HUES48 (cell line): ENCODE measurements at regions not wholly inside any gene's neighbourhood (a gene's known extent, or its start where the extent isn't known, plus 50 kb on each side); places are given as distances from the start of the nearest gene placed in this dataset.

Source experiments
- H3K27ac ChIP-seq: one replicate; pipeline ENCODE4 v1.7.0; 2013; ENCODE audit warnings: low read depth, low read length, inconsistent platforms
- H3K27me3 ChIP-seq: 2 replicates; pipeline ENCODE4 v1.6.1; 2013; ENCODE audit warnings: mild to moderate bottlenecking, low read length; ENCODE audit not compliant: control insufficient read depth, insufficient read depth
- H3K36me3 ChIP-seq: 2 replicates; pipeline ENCODE4 v1.6.1; 2013; ENCODE audit warnings: low read length; ENCODE audit not compliant: control insufficient read depth, insufficient read depth
- H3K4me1 ChIP-seq: 2 replicates; pipeline ENCODE4 v1.6.1; 2013; ENCODE audit warnings: mild to moderate bottlenecking, low read length; ENCODE audit not compliant: control insufficient read depth, insufficient read depth
- H3K4me3 ChIP-seq: 2 replicates; pipeline ENCODE4 v1.5.1; 2013; ENCODE audit warnings: mild to moderate bottlenecking, low read depth, low read length
- H3K9ac ChIP-seq: 2 replicates; pipeline ENCODE4 v1.6.1; 2013; ENCODE audit warnings: mild to moderate bottlenecking, low read depth, low read length, moderate library complexity
- H3K9me3 ChIP-seq: 2 replicates; pipeline ENCODE4 v1.6.1; 2013; ENCODE audit warnings: low read length; ENCODE audit not compliant: control insufficient read depth, insufficient read depth

GRCh38 chr21:28877318-28877884 is 115.3 kb downstream of the LTN1 start:
- Histone ChIP-seq H3K9me3 (no peaks in the 10 kb centered on the region), H3K4me3 (no peak overlapping the region), H3K4me1 (no peaks in the 10 kb centered on the region), H3K36me3 (peaks cover 74% of the 10 kb centered on the region), H3K27me3 (no peaks in the 10 kb centered on the region), H3K27ac (no peak overlapping the region), H3K9ac (no peak overlapping the region)

- Histone ChIP-seq H3K27ac (no peak overlapping the region), H3K9ac (no peak overlapping the region), H3K4me3 (no peak overlapping the region), H3K4me1 (no peaks in the 10 kb centered on the region), H3K27me3 (no peaks in the 10 kb centered on the region), H3K36me3 (peaks cover 76% of the 10 kb centered on the region), H3K9me3 (no peaks in the 10 kb centered on the region)
Measured at GRCh38 chr21:28875078-28875477, 117.6 kb downstream of the LTN1 start.

- no peaks in the 10 kb centered on the region for H3K9me3 ChIP-seq
- no peaks in the 10 kb centered on the region for H3K27me3 ChIP-seq
- H3K36me3 ChIP-seq: peaks cover 64% of the 10 kb centered on the region
- no peaks in the 10 kb centered on the region for H3K4me1 ChIP-seq
- H3K9ac ChIP-seq: no peak overlapping the region
- no peak overlapping the region for H3K27ac ChIP-seq
- H3K4me3 ChIP-seq: no peak overlapping the region
Measured at GRCh38 chr21:28872218-28872617, 120.5 kb downstream of the LTN1 start.

GRCh38 chr21:28871388-28872010 is 121.2 kb downstream of the LTN1 start:
- H3K27me3 ChIP-seq: no peaks in the 10 kb centered on the region
- H3K27ac ChIP-seq: no peak overlapping the region
- H3K9me3 ChIP-seq: no peaks in the 10 kb centered on the region
- no peak overlapping the region for H3K4me3 ChIP-seq
- no peaks in the 10 kb centered on the region for H3K4me1 ChIP-seq
- H3K36me3 ChIP-seq: peaks cover 61% of the 10 kb centered on the region
- no peak overlapping the region for H3K9ac ChIP-seq

DNA sequence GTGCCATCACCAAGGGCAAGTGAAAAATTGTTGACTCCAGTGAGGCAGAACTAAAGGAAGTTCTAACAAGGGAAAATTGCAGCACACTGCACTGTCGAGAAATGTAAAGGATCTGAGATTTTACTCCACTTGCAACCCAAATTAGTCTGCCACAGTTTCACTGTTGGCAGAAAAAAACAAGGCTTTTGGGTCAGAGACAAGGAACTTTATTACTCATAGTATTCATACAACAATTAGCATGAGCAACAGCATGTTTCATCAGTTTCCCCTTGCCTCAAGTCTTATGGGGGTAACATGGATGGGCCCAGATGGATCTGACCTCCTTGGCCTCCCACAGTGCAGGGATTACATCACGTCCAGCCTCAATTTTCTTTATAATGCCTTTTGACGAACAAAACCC is 125.3 kb downstream of the LTN1 start:
- Histone ChIP-seq H3K4me3 (no peak overlapping the region), H3K27ac (no peak overlapping the region), H3K9me3 (no peaks in the 10 kb centered on the region), H3K27me3 (no peaks in the 10 kb centered on the region), H3K9ac (no peak overlapping the region), H3K36me3 (peaks cover 31% of the 10 kb centered on the region), H3K4me1 (no peaks in the 10 kb centered on the region)

GRCh38 chr21:28865488-28866186 is 127.0 kb downstream of the LTN1 start:
- Histone ChIP-seq H3K36me3 (peaks cover 13% of the 10 kb centered on the region; the same call in 1 of the 2 replicates), H3K4me3 (no peak overlapping the region), H3K9ac (no peak overlapping the region), H3K4me1 (no peaks in the 10 kb centered on the region), H3K27ac (no peak overlapping the region), H3K27me3 (no peaks in the 10 kb centered on the region), H3K9me3 (no peaks in the 10 kb centered on the region)

GRCh38 chr21:28858424-28858823 is 134.3 kb downstream of the LTN1 start:
- Histone ChIP-seq H3K27ac (no peak overlapping the region), H3K4me1 (no peaks in the 10 kb centered on the region), H3K27me3 (no peaks in the 10 kb centered on the region), H3K4me3 (no peak overlapping the region), H3K9me3 (no peaks in the 10 kb centered on the region), H3K36me3 (no peaks in the 10 kb centered on the region), H3K9ac (no peak overlapping the region)

DNA sequence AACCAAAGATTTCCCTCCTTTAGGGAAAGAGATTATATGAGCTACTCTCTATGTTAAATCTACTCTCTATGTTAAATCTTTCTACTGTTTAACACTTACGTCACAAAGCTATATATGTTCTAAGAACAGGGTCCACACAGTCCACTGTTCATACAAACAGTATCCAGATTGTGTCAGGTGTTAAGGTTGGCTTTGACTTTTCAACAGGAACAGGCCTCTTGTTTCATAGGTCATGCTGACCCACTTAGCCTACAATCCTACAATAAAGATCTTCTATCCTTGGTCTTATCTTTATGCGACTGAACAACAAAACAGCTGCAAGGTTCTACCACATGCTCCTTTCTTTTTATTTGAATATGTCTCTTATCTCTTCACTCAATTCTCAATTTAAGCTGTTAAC is 134.9 kb downstream of the LTN1 start:
- Histone ChIP-seq H3K9ac (no peak overlapping the region), H3K4me1 (no peaks in the 10 kb centered on the region), H3K36me3 (no peaks in the 10 kb centered on the region), H3K27ac (no peak overlapping the region), H3K4me3 (no peak overlapping the region), H3K27me3 (no peaks in the 10 kb centered on the region), H3K9me3 (no peaks in the 10 kb centered on the region)

DNA sequence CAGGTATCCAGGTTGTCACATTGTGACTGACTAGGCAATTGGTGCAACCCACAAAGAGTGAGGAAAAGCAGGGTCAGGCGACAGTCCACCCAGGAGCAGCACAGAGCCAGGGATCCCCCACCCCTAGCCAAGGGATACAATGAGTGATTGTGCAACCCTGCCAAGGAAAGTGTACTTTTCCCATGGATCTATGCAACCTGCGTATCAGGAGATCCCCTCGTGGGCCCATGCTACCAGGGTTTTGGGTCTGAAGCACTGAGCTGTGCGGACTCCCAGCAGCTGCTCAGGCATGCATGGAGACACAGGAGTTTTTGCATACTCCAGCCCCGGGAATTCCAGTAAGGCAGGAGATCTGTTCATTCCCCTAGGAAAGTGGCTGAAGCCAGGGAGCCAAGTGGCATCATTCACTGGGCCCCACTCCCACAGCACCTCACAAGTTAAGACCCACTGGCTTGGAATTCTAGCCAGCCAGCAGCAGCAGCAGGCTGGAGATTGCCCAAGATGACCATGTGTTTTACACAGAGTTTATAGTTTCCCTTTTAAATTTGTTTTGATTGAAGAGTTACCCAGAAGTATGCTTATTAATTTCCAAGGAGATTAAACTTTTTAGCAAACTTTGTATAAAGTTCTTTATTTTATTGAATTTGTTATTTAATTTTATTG is 136.0 kb downstream of the LTN1 start:
- Histone ChIP-seq H3K4me3 (no peak overlapping the region), H3K36me3 (no peaks in the 10 kb centered on the region), H3K9ac (no peak overlapping the region), H3K4me1 (no peaks in the 10 kb centered on the region), H3K9me3 (no peaks in the 10 kb centered on the region), H3K27ac (no peak overlapping the region), H3K27me3 (no peaks in the 10 kb centered on the region)

- H3K27ac ChIP-seq: no peak overlapping the region
- H3K36me3 ChIP-seq: no peaks in the 10 kb centered on the region
- no peaks in the 10 kb centered on the region for H3K9me3 ChIP-seq
- H3K4me1 ChIP-seq: no peaks in the 10 kb centered on the region
- no peaks in the 10 kb centered on the region for H3K27me3 ChIP-seq
- H3K4me3 ChIP-seq: no peak overlapping the region
- no peak overlapping the region for H3K9ac ChIP-seq
Measured at GRCh38 chr21:28852706-28853105, 140.0 kb downstream of the LTN1 start.

- H3K27me3 ChIP-seq: no peaks in the 10 kb centered on the region
- no peak overlapping the region for H3K27ac ChIP-seq
- no peaks in the 10 kb centered on the region for H3K4me1 ChIP-seq
- H3K36me3 ChIP-seq: no peaks in the 10 kb centered on the region
- H3K9ac ChIP-seq: no peak overlapping the region
- H3K9me3 ChIP-seq: no peaks in the 10 kb centered on the region
- H3K4me3 ChIP-seq: no peak overlapping the region
Measured at GRCh38 chr21:28851645-28852044, 141.0 kb downstream of the LTN1 start.
